ENCODE measurements at regions not wholly inside any gene's neighbourhood (a gene's known extent, or its start where the extent isn't known, plus 50 kb on each side); places are given as distances from the start of the nearest gene placed in this dataset.

GRCh38 chr21:25462517-25462971, 144.7 kb downstream of the MRPL39 start:
- TF ChIP-seq CTCF (IDR thresholded peaks at IDR 0.05) (no peak), POLR2A (IDR thresholded peaks at IDR 0.05) (no peak), POLR2AphosphoS5 (IDR thresholded peaks at IDR 0.05) (no peak), EP300 (IDR thresholded peaks at IDR 0.05) (no peak)
